Glutamatergic neuron (in vitro differentiated cells): ENCODE measurements at regions not wholly inside any gene's neighbourhood (a gene's known extent, or its start where the extent isn't known, plus 50 kb on each side); places are given as distances from the start of the nearest gene placed in this dataset.

Experiments
- DNase-seq: peaks from one replicate; pipeline ENCODE4 v3.0.0; 2022
- H3K27ac Mint-ChIP-seq: one replicate; pipeline ENCODE4 v1.8.0; 2020; ENCODE audit warnings: mild to moderate bottlenecking, mixed read lengths, inconsistent platforms; ENCODE audit not compliant: unreplicated experiment
- H3K27me3 Mint-ChIP-seq: one replicate; pipeline ENCODE4 v1.8.0; 2020; ENCODE audit warnings: mild to moderate bottlenecking, moderate library complexity, mixed read lengths, inconsistent platforms; ENCODE audit not compliant: unreplicated experiment
- H3K36me3 Mint-ChIP-seq: one replicate; pipeline ENCODE4 v1.8.0; 2020; ENCODE audit warnings: mild to moderate bottlenecking, mixed read lengths, inconsistent platforms; ENCODE audit not compliant: unreplicated experiment
- H3K4me1 Mint-ChIP-seq: one replicate; pipeline ENCODE4 v1.8.0; 2020; ENCODE audit warnings: mild to moderate bottlenecking, low read depth, mixed read lengths, inconsistent platforms; ENCODE audit not compliant: unreplicated experiment
- H3K4me3 Mint-ChIP-seq: one replicate; pipeline ENCODE4 v1.8.0; 2020; ENCODE audit warnings: mild to moderate bottlenecking, mixed read lengths, inconsistent platforms; ENCODE audit not compliant: unreplicated experiment
- H3K9me3 Mint-ChIP-seq: one replicate; pipeline ENCODE4 v1.8.0; 2020; ENCODE audit warnings: mild to moderate bottlenecking, moderate library complexity, mixed read lengths, inconsistent platforms; ENCODE audit not compliant: unreplicated experiment
- CTCF ChIP-seq: fragments of 200-600 bp; sonication (generic); IDR thresholded peaks from one replicate; pipeline ENCODE4 v1.5.0; 2021; ENCODE audit not compliant: partially characterized antibody, unreplicated experiment

- Mint-ChIP-seq H3K9me3 (peaks cover 2% of the 10 kb centered on the region), H3K4me1 (no peaks in the 10 kb centered on the region), H3K27me3 (no peaks in the 10 kb centered on the region), H3K36me3 (peaks cover 11% of the 10 kb centered on the region), H3K27ac (no peak overlapping the region), H3K4me3 (no peak overlapping the region)
- no peak for DNase-seq
- TF ChIP-seq CTCF = no peak
Measured at GRCh38 chrX:39029221-39029620, 228.0 kb downstream of the MID1IP1 start.

GRCh38 chrX:39030636-39031035 is 229.4 kb downstream of the MID1IP1 start:
- H3K36me3 Mint-ChIP-seq = peaks cover 11% of the 10 kb centered on the region
- no peaks in the 10 kb centered on the region for H3K4me1 Mint-ChIP-seq
- H3K9me3 Mint-ChIP-seq = peaks cover 2% of the 10 kb centered on the region
- H3K27me3 Mint-ChIP-seq = no peaks in the 10 kb centered on the region
- no peak overlapping the region for H3K4me3 Mint-ChIP-seq
- TF ChIP-seq CTCF = no peak
- H3K27ac Mint-ChIP-seq = no peak overlapping the region
- DNase-seq = no peak

GRCh38 chrX:39039890-39040289 is 238.6 kb downstream of the MID1IP1 start:
- H3K27ac Mint-ChIP-seq = no peak overlapping the region
- no peak overlapping the region for H3K4me3 Mint-ChIP-seq
- no peak for DNase-seq
- TF ChIP-seq CTCF = no peak
- no peaks in the 10 kb centered on the region for H3K9me3 Mint-ChIP-seq
- H3K36me3 Mint-ChIP-seq = no peaks in the 10 kb centered on the region
- no peaks in the 10 kb centered on the region for H3K4me1 Mint-ChIP-seq
- no peaks in the 10 kb centered on the region for H3K27me3 Mint-ChIP-seq

- no peak for DNase-seq
- Mint-ChIP-seq H3K4me1 (no peaks in the 10 kb centered on the region), H3K4me3 (no peak overlapping the region), H3K27me3 (no peaks in the 10 kb centered on the region), H3K36me3 (no peaks in the 10 kb centered on the region), H3K27ac (no peak overlapping the region), H3K9me3 (no peaks in the 10 kb centered on the region)
- no peak for TF ChIP-seq CTCF
Measured at GRCh38 chrX:39043838-39044550, 242.7 kb downstream of the MID1IP1 start.

- no peaks in the 10 kb centered on the region for H3K9me3 Mint-ChIP-seq
- peaks cover 2% of the 10 kb centered on the region for H3K27me3 Mint-ChIP-seq
- no peak overlapping the region for H3K4me3 Mint-ChIP-seq
- H3K27ac Mint-ChIP-seq = no peak overlapping the region
- no peak for TF ChIP-seq CTCF
- peaks cover 6% of the 10 kb centered on the region for H3K4me1 Mint-ChIP-seq
- H3K36me3 Mint-ChIP-seq = no peaks in the 10 kb centered on the region
- no peak for DNase-seq
Measured at GRCh38 chrX:39047174-39047573, 245.9 kb downstream of the MID1IP1 start.
